ENCODE measurements at regions not wholly inside any gene's neighbourhood (a gene's known extent, or its start where the extent isn't known, plus 50 kb on each side); places are given as distances from the start of the nearest gene placed in this dataset.

DNA sequence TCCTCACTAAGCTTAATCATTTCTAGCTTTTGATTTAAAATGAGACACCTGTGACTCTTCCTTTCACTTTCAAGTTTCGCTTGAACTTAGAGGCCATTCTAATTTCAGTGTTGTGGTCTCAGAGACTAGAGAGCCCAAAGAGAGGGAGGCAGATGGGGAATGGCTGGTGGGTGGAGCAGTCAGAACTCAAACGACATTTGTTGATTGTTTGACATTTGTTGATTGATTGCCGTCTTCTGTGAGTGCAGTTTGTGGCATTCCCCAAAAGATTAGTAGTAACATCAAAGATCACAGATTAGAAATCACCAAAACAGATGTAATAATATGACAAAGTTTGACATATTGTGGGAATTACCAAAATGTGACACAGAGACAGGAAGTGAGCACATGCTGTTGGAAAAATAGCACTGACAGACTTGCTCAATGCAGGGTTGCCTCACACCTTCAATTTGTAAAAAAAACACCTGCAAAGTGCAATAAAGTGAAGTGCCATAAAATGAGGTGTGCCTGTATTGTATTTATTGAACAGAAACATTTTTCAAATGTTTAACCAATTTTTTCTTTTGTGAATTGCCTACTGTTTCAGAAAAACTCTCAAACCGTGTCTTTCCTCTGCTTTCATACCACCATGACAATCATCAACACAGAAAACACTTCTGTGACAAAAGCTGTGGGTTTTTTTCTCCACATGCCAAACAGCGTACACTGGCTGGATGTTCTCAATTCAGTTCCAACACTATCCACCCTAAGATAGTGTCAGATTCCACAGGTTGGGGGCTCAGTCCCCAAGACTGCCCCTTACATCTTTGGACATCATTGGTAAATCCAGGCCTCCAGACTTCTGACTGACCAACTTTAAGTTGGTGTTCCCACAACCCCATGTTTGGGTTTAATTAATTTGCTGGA is 376.3 kb upstream of the RGS6 start (continued):
- TF ChIP-seq, protein P1, sequence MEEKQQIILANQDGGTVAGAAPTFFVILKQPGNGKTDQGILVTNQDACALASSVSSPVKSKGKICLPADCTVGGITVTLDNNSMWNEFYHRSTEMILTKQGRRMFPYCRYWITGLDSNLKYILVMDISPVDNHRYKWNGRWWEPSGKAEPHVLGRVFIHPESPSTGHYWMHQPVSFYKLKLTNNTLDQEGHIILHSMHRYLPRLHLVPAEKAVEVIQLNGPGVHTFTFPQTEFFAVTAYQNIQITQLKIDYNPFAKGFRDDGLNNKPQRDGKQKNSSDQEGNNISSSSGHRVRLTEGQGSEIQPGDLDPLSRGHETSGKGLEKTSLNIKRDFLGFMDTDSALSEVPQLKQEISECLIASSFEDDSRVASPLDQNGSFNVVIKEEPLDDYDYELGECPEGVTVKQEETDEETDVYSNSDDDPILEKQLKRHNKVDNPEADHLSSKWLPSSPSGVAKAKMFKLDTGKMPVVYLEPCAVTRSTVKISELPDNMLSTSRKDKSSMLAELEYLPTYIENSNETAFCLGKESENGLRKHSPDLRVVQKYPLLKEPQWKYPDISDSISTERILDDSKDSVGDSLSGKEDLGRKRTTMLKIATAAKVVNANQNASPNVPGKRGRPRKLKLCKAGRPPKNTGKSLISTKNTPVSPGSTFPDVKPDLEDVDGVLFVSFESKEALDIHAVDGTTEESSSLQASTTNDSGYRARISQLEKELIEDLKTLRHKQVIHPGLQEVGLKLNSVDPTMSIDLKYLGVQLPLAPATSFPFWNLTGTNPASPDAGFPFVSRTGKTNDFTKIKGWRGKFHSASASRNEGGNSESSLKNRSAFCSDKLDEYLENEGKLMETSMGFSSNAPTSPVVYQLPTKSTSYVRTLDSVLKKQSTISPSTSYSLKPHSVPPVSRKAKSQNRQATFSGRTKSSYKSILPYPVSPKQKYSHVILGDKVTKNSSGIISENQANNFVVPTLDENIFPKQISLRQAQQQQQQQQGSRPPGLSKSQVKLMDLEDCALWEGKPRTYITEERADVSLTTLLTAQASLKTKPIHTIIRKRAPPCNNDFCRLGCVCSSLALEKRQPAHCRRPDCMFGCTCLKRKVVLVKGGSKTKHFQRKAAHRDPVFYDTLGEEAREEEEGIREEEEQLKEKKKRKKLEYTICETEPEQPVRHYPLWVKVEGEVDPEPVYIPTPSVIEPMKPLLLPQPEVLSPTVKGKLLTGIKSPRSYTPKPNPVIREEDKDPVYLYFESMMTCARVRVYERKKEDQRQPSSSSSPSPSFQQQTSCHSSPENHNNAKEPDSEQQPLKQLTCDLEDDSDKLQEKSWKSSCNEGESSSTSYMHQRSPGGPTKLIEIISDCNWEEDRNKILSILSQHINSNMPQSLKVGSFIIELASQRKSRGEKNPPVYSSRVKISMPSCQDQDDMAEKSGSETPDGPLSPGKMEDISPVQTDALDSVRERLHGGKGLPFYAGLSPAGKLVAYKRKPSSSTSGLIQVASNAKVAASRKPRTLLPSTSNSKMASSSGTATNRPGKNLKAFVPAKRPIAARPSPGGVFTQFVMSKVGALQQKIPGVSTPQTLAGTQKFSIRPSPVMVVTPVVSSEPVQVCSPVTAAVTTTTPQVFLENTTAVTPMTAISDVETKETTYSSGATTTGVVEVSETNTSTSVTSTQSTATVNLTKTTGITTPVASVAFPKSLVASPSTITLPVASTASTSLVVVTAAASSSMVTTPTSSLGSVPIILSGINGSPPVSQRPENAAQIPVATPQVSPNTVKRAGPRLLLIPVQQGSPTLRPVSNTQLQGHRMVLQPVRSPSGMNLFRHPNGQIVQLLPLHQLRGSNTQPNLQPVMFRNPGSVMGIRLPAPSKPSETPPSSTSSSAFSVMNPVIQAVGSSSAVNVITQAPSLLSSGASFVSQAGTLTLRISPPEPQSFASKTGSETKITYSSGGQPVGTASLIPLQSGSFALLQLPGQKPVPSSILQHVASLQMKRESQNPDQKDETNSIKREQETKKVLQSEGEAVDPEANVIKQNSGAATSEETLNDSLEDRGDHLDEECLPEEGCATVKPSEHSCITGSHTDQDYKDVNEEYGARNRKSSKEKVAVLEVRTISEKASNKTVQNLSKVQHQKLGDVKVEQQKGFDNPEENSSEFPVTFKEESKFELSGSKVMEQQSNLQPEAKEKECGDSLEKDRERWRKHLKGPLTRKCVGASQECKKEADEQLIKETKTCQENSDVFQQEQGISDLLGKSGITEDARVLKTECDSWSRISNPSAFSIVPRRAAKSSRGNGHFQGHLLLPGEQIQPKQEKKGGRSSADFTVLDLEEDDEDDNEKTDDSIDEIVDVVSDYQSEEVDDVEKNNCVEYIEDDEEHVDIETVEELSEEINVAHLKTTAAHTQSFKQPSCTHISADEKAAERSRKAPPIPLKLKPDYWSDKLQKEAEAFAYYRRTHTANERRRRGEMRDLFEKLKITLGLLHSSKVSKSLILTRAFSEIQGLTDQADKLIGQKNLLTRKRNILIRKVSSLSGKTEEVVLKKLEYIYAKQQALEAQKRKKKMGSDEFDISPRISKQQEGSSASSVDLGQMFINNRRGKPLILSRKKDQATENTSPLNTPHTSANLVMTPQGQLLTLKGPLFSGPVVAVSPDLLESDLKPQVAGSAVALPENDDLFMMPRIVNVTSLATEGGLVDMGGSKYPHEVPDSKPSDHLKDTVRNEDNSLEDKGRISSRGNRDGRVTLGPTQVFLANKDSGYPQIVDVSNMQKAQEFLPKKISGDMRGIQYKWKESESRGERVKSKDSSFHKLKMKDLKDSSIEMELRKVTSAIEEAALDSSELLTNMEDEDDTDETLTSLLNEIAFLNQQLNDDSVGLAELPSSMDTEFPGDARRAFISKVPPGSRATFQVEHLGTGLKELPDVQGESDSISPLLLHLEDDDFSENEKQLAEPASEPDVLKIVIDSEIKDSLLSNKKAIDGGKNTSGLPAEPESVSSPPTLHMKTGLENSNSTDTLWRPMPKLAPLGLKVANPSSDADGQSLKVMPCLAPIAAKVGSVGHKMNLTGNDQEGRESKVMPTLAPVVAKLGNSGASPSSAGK (IDR thresholded peaks at IDR 0.05), result peak; percentile 39
- TF ChIP-seq ZNF592 (IDR thresholded peaks at IDR 0.05) (0 out of 2 replicates have a peak, but pooled peaks have one; percentile 26), POLR2AphosphoS2 (IDR thresholded peaks at IDR 0.05; ENCODE audit: low read length) (no peak), CEBPB (tag; IDR thresholded peaks at IDR 0.05) (peak; percentile 71), MECOM (CRISPR knock-in tag; IDR thresholded peaks at IDR 0.05) (no peak), GABPA (tag; conservative IDR thresholded peaks at IDR 0.05; ENCODE audit: low read depth) (peak; percentile 34; the same call in 1 of the 2 replicates), ATF7 (IDR thresholded peaks at IDR 0.05) (no peak)

Data from K562 (cell line).